GM12874 (cell line): ENCODE measurements at regions not wholly inside any gene's neighbourhood (a gene's known extent, or its start where the extent isn't known, plus 50 kb on each side); places are given as distances from the start of the nearest gene placed in this dataset.

Experiments used
- TF ChIP-seq, protein P1 (sequence below): IDR thresholded peaks from 2 replicates; pipeline ENCODE4 v1.5.1; 2011; ENCODE audit warnings: low read depth, mild to moderate bottlenecking, control low read depth, low read length, moderate library complexity; ENCODE audit not compliant: insufficient read depth

DNA sequence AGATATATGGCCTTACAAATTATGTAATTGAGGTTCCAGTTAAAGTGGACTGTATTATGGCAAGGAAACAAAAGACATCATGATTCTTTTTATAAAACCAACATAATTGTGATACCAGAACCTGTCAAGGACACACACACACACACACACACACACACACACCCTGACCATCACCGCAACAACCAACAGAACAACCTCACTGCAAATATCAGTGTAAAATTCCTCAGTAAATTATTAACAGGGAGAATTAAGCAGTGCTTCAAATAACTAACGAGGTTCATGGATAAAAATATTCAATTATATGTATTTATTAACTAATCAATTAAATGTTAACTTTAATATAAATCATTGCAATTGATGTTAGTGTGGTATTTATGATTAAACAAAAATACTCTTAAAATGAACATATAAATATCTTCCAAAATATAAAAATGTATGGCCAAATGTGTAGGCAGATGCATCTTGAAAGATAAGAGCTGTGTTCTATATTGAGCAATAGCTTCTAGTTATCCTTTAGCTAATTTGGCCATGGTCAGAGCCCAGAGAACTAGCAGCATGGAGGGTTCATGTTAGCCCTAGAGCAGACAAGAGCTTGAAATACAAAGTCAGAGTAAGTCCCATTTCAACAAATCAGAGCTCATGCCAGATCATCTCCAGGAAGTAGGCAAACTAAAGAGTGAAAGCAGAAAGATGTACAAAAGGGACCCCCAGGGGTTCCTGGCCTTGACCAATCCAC is 280.5 kb upstream of the ADAMTS16 start:
- TF ChIP-seq, protein P1, sequence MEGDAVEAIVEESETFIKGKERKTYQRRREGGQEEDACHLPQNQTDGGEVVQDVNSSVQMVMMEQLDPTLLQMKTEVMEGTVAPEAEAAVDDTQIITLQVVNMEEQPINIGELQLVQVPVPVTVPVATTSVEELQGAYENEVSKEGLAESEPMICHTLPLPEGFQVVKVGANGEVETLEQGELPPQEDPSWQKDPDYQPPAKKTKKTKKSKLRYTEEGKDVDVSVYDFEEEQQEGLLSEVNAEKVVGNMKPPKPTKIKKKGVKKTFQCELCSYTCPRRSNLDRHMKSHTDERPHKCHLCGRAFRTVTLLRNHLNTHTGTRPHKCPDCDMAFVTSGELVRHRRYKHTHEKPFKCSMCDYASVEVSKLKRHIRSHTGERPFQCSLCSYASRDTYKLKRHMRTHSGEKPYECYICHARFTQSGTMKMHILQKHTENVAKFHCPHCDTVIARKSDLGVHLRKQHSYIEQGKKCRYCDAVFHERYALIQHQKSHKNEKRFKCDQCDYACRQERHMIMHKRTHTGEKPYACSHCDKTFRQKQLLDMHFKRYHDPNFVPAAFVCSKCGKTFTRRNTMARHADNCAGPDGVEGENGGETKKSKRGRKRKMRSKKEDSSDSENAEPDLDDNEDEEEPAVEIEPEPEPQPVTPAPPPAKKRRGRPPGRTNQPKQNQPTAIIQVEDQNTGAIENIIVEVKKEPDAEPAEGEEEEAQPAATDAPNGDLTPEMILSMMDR, result no peak

GRCh38 chr5:4860631-4861030 is 279.5 kb upstream of the ADAMTS16 start:
- TF ChIP-seq, protein P1, result no peak

DNA sequence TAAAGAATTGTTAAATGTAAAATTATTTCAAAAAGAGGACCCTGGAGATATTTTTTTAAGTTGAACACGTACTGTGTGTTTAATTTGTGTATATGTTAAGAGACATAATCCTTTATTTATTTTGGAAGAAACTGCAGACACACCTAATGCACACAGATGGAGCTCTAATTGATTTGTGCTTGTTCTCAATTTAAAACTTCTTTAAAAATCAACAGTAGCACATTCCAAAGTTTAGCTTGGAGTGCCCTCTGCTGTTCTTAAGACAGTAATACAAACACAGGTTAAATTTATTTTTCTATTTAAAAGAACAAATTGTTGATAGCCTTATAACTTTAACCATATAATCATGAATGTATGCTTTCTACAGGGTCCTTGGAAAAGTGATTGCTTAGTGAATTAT is 277.6 kb upstream of the ADAMTS16 start:
- TF ChIP-seq, protein P1, result 0 out of 2 replicates have a peak, but pooled peaks have one; percentile 11

DNA sequence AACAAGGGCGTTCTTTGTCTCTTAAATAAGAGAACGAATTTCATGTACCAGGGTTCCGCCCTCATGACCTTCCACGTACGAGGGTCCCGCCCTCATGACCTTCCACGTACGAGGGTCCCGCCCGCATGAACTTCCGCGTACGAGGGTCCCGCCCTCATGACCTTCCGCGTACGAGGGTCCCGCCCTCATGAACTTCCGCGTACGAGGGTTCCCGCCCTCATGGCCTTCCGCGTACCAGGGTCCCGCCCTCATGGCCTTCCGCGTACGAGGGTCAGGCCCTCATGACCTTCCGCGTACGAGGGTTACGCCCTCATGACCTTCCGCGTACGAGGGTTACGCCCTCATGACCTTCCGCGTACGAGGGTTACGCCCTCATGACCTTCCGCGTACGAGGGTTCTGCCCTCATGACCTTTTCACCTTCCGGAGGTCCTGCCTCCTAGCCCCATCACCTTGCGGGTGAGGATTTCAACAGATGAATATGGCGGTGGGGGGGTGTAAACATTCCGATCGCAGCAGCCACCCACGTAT is 273.9 kb upstream of the ADAMTS16 start:
- TF ChIP-seq, protein P1, result no peak

DNA sequence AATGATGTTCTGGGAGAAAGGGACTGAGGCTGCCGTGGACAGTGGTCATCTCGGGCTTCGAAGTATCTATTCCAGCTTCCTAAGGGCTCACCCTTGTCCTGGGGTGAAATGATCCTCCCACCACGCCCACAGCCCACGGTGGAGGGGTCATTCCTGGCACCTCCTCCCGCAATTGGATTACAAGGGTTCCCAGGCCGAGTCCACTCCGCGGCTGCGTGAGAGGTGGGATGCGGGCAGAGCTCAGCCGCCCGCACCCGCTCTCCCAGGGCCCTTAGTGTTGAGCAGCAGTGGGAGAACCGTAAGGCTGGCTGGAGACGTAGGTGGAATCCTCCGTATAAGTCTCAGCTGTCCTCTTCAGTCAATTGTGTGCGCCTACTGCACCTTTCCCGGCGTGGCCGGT is 273.3 kb upstream of the ADAMTS16 start:
- TF ChIP-seq, protein P1, result no peak

DNA sequence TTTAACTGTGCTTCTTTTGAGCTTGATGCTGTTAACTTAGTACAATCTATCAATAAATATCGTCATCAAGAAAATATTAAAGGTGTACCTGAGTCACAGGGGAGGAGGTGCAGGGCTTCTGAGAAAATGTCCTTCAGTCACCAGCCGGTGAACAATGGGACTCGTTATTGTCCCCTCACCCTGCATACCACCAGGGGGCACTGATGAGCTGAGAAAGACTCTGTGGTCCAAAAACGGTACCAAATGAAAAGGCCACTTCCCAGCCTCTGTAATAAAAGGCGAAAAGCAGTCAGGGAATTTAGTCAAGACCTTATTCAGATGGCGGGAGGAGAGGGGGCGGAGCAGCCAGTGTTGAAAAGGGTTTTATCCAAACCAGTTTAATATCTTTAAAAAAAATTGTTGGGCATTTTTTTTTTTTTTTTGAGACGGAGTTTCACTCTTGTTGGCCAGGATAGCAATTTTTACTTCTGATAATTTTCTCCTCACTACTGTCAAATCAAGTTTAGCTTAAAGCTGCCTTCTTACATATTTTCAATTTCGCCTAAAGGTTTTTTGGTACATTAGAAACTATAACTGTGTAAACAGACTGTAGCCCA is 271.9 kb upstream of the ADAMTS16 start:
- TF ChIP-seq, protein P1, result peak; percentile 78

DNA sequence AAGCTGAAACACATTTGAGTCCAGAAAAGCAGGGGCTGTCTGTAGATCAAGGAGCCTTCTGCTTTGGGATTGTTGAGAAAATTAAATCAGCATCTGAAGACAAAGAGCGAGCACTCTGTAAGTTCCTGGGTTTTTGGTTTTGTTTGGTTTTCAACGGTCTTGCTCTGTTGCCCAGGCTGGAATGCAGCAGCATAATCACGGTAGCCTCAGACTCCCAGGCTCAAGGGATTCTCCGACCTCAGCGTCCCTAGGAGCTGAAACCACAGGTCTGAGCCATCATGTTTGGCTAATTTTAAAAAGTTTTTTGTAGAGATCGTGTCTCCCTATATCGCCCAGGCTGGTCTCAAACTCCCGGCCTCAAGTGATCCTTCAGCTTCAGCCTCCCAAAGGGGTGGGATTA is 266.5 kb upstream of the ADAMTS16 start:
- TF ChIP-seq, protein P1, result no peak
